Stomach (tissue), 4 donors: ENCODE measurements at regions not wholly inside any gene's neighbourhood (a gene's known extent, or its start where the extent isn't known, plus 50 kb on each side); places are given as distances from the start of the nearest gene placed in this dataset.

Experiments used
- POLR2A ChIP-seq, 4 donors: fragments of 450-650 bp; IDR thresholded peaks; one replicate each; pipeline ENCODE4 v1.6.1; 2016; ENCODE audit warnings: antibody characterized with exemption in 4 of 4, control low read depth in 2 of 4, mild to moderate bottlenecking in 1 of 4, moderate library complexity in 1 of 4
- TF ChIP-seq, protein P1 (sequence below), 7 experiments: fragments of 450-650 bp in 4 of 7; fragments of 200-600 bp in 3 of 7; sonication (generic) in 3 of 7; IDR thresholded peaks; one replicate each; pipeline ENCODE4 v1.5.1; 2016 to 2019; ENCODE audit warnings: antibody characterized with exemption in 7 of 7, control low read depth in 2 of 7, mild to moderate bottlenecking in 1 of 7

- TF ChIP-seq, protein P1, sequence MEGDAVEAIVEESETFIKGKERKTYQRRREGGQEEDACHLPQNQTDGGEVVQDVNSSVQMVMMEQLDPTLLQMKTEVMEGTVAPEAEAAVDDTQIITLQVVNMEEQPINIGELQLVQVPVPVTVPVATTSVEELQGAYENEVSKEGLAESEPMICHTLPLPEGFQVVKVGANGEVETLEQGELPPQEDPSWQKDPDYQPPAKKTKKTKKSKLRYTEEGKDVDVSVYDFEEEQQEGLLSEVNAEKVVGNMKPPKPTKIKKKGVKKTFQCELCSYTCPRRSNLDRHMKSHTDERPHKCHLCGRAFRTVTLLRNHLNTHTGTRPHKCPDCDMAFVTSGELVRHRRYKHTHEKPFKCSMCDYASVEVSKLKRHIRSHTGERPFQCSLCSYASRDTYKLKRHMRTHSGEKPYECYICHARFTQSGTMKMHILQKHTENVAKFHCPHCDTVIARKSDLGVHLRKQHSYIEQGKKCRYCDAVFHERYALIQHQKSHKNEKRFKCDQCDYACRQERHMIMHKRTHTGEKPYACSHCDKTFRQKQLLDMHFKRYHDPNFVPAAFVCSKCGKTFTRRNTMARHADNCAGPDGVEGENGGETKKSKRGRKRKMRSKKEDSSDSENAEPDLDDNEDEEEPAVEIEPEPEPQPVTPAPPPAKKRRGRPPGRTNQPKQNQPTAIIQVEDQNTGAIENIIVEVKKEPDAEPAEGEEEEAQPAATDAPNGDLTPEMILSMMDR (IDR thresholded peaks at IDR 0.05): no peak
- no peak for TF ChIP-seq POLR2A (IDR thresholded peaks at IDR 0.05)
Measured at GRCh38 chr15:66906668-66907614, 158.5 kb upstream of the SMAD3 start.
